Spleen (tissue), 7 donors: ENCODE measurements at regions not wholly inside any gene's neighbourhood (a gene's known extent, or its start where the extent isn't known, plus 50 kb on each side); places are given as distances from the start of the nearest gene placed in this dataset.

Source experiments
- CTCF ChIP-seq, 11 experiments: fragments of 200-600 bp in 7 of 11; fragments of 450-650 bp in 4 of 11; sonication (generic) in 4 of 11; IDR thresholded peaks in 8 of 11; conservative IDR thresholded peaks in 3 of 11; 1 replicate in 7 of 11; 2 replicates in 4 of 11; pipeline versions ENCODE4 v1.4.0 to v1.8.0; 2016 to 2021; ENCODE audit warnings: antibody characterized with exemption in 11 of 11, inconsistent platforms in 4 of 11, mild to moderate bottlenecking in 1 of 11
- POLR2A ChIP-seq, 3 donors: fragments of 450-650 bp; IDR thresholded peaks; one replicate each; pipeline ENCODE4 v1.5.1; 2017; ENCODE audit warnings: antibody characterized with exemption in 3 of 3, mild to moderate bottlenecking in 1 of 3
- donor health status: DM: no; HTN: no; CAD: no; lungs with moderate emphysema.
- donor health status: DM: no; HTN: no; CAD: no.
- donor health status: DM: no; HTN: no; CAD: no.

GRCh38 chr14:85336257-85336656, 193.7 kb upstream of the FLRT2 start:
- TF ChIP-seq CTCF (IDR thresholded peaks at IDR 0.05 in 8 of 11, conservative IDR thresholded peaks at IDR 0.05 in 3 of 11), result no peak
- no peak for TF ChIP-seq POLR2A (IDR thresholded peaks at IDR 0.05)
